Stimulated activated CD4-positive, alpha-beta T cell treated with anti-CD3 and anti-CD28 coated beads, Interleukin-1b, Interleukin-23, amount 100 ng/mL, for 4 hours (primary cell): ENCODE measurements at regions not wholly inside any gene's neighbourhood (a gene's known extent, or its start where the extent isn't known, plus 50 kb on each side); places are given as distances from the start of the nearest gene placed in this dataset.

Source experiments
- DNase-seq, 2 donors: peaks; one replicate each; pipeline ENCODE4 v3.0.0-alpha.2; 2020; ENCODE audit warnings: low read depth in 2 of 2

GRCh38 chr6:14274546-14275492, 157.2 kb downstream of the CD83 start:
- no peak for DNase-seq

- no peak for DNase-seq
Measured at GRCh38 chr6:14275493-14275851, 157.9 kb downstream of the CD83 start.

- no peak for DNase-seq
Measured at GRCh38 chr6:14276071-14276470, 158.5 kb downstream of the CD83 start.

GRCh38 chr6:14276667-14277404, 159.3 kb downstream of the CD83 start:
- no peak for DNase-seq

- no peak for DNase-seq
Measured at GRCh38 chr6:14277405-14277930, 159.9 kb downstream of the CD83 start.

GRCh38 chr6:14278006-14278405, 160.4 kb downstream of the CD83 start:
- no peak for DNase-seq

- DNase-seq, result no peak
Measured at GRCh38 chr6:14278446-14278845, 160.9 kb downstream of the CD83 start.

- no peak for DNase-seq
Measured at GRCh38 chr6:14280006-14280510, 162.5 kb downstream of the CD83 start.

- no peak for DNase-seq
Measured at GRCh38 chr6:14280766-14281293, 163.3 kb downstream of the CD83 start.

GRCh38 chr6:14281811-14282660, 164.5 kb downstream of the CD83 start:
- no peak for DNase-seq

GRCh38 chr6:14282854-14283505, 165.4 kb downstream of the CD83 start:
- DNase-seq, result no peak

- DNase-seq, result no peak
Measured at GRCh38 chr6:14283600-14284235, 166.1 kb downstream of the CD83 start.

- no peak for DNase-seq
Measured at GRCh38 chr6:14284969-14285590, 167.5 kb downstream of the CD83 start.

- no peak for DNase-seq
Measured at GRCh38 chr6:14286144-14286543, 168.6 kb downstream of the CD83 start.

GRCh38 chr6:14286634-14287428, 169.3 kb downstream of the CD83 start:
- no peak for DNase-seq

GRCh38 chr6:14287707-14288106, 170.1 kb downstream of the CD83 start:
- no peak for DNase-seq

GRCh38 chr6:14288910-14289309, 171.3 kb downstream of the CD83 start:
- no peak for DNase-seq

GRCh38 chr6:14290041-14290771, 172.6 kb downstream of the CD83 start:
- no peak for DNase-seq
